ENCODE measurements at regions not wholly inside any gene's neighbourhood (a gene's known extent, or its start where the extent isn't known, plus 50 kb on each side); places are given as distances from the start of the nearest gene placed in this dataset.

DNA sequence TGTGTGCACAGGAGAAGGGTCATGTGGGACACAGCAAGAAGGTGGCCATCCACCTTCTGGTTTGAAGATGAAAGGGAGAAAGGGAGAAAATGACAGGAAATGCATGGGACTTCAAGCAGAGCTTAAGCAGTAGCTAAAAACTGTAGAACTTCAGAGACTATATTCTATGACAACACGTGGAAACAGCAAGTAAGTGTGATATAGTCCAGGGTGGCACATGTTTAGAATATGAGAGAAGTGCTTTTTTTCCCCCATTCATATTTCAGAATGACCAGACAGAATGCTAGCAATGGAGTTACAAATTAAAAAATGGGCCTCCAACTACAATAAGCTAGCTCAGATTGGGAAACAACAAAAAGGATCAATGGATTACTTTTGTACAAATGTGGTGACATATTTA lies 1042.2 kb downstream of the TMEM182 start:
- no peak for TF ChIP-seq POLR2AphosphoS5 (IDR thresholded peaks at IDR 0.05)
- TF ChIP-seq, protein P1, sequence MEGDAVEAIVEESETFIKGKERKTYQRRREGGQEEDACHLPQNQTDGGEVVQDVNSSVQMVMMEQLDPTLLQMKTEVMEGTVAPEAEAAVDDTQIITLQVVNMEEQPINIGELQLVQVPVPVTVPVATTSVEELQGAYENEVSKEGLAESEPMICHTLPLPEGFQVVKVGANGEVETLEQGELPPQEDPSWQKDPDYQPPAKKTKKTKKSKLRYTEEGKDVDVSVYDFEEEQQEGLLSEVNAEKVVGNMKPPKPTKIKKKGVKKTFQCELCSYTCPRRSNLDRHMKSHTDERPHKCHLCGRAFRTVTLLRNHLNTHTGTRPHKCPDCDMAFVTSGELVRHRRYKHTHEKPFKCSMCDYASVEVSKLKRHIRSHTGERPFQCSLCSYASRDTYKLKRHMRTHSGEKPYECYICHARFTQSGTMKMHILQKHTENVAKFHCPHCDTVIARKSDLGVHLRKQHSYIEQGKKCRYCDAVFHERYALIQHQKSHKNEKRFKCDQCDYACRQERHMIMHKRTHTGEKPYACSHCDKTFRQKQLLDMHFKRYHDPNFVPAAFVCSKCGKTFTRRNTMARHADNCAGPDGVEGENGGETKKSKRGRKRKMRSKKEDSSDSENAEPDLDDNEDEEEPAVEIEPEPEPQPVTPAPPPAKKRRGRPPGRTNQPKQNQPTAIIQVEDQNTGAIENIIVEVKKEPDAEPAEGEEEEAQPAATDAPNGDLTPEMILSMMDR (IDR thresholded peaks at IDR 0.05) = no peak
